Suprapubic skin (tissue), 4 donors: ENCODE measurements at regions not wholly inside any gene's neighbourhood (a gene's known extent, or its start where the extent isn't known, plus 50 kb on each side); places are given as distances from the start of the nearest gene placed in this dataset.

Experiments used
- DNase-seq, 2 donors: peaks; one replicate each; pipeline ENCODE4 v3.0.0-alpha.2; 2019; ENCODE audit warnings: low spot score in 2 of 2
- H3K27ac ChIP-seq: fragments of 200-600 bp; sonication (generic); one replicate; pipeline ENCODE4 v1.5.1; 2019
- H3K27me3 ChIP-seq: fragments of 200-600 bp; sonication (generic); one replicate; pipeline ENCODE4 v1.5.1; 2019
- H3K36me3 ChIP-seq: fragments of 200-600 bp; sonication (generic); one replicate; pipeline ENCODE4 v1.5.1; 2019
- H3K4me1 ChIP-seq: fragments of 200-600 bp; sonication (generic); one replicate; pipeline ENCODE4 v1.5.1; 2019
- H3K4me3 ChIP-seq: fragments of 200-600 bp; sonication (generic); one replicate; pipeline ENCODE4 v1.5.1; 2019; ENCODE audit warnings: mild to moderate bottlenecking
- H3K9me3 ChIP-seq: fragments of 200-600 bp; sonication (generic); one replicate; pipeline ENCODE4 v1.5.1; 2019
- CTCF ChIP-seq, 2 donors: fragments of 200-600 bp in 1 of 2; fragments of 450-650 bp in 1 of 2; sonication (generic) in 1 of 2; IDR thresholded peaks; one replicate each; pipeline ENCODE4 v1.5.1; 2016 to 2019; ENCODE audit warnings: antibody characterized with exemption in 2 of 2, mild to moderate bottlenecking in 1 of 2, moderate library complexity in 1 of 2
- EP300 ChIP-seq: sonication (generic); formaldehyde crosslinking; IDR thresholded peaks from one replicate; pipeline ENCODE4 v1.6.1; 2017; ENCODE audit warnings: antibody characterized with exemption
- POLR2A ChIP-seq, 2 donors: fragments of 450-650 bp; IDR thresholded peaks; one replicate each; pipeline ENCODE4 v1.6.1; 2017; ENCODE audit warnings: antibody characterized with exemption in 2 of 2, mild to moderate bottlenecking in 2 of 2, moderate library complexity in 2 of 2
- POLR2AphosphoS5 ChIP-seq, 3 donors: sonication (generic); formaldehyde crosslinking; IDR thresholded peaks; one replicate each; pipeline ENCODE4 v1.6.1; 2017; ENCODE audit warnings: antibody characterized with exemption in 3 of 3
- WGBS: methylation state at CpG from one replicate; pipeline ENCODE4 v1.1.5; 2018; 5-methylcytosine and 5-hydroxymethylcytosine counted together

- Histone ChIP-seq H3K36me3 (no peaks in the 10 kb centered on the region), H3K4me3 (no peak overlapping the region), H3K27ac (no peak overlapping the region), H3K27me3 (peaks cover 26% of the 10 kb centered on the region), H3K4me1 (peaks cover 9% of the 10 kb centered on the region), H3K9me3 (no peaks in the 10 kb centered on the region)
- 80% methylated on average over 19 of the region's 25 CpGs for WGBS
- no peak for TF ChIP-seq POLR2A (IDR thresholded peaks at IDR 0.05)
- DNase-seq = peak in 1 of 2 donors; percentile 57
Observed at GRCh38 chr4:1570291-1571164, 113.6 kb downstream of the FAM53A start.

- TF ChIP-seq CTCF (IDR thresholded peaks at IDR 0.05) (no peak), POLR2A (IDR thresholded peaks at IDR 0.05) (no peak), EP300 (no peak), POLR2AphosphoS5 (IDR thresholded peaks at IDR 0.05) (no peak)
- peak in 1 of 2 donors; percentile 49 for DNase-seq
- Histone ChIP-seq H3K27me3 (peaks cover 35% of the 10 kb centered on the region), H3K4me3 (no peak overlapping the region), H3K27ac (no peak overlapping the region), H3K4me1 (peaks cover 9% of the 10 kb centered on the region), H3K9me3 (no peaks in the 10 kb centered on the region), H3K36me3 (no peaks in the 10 kb centered on the region)
- 73% methylated on average over 5 of the region's 20 CpGs for WGBS
Observed at GRCh38 chr4:1569461-1570151, 114.5 kb downstream of the FAM53A start.

DNA sequence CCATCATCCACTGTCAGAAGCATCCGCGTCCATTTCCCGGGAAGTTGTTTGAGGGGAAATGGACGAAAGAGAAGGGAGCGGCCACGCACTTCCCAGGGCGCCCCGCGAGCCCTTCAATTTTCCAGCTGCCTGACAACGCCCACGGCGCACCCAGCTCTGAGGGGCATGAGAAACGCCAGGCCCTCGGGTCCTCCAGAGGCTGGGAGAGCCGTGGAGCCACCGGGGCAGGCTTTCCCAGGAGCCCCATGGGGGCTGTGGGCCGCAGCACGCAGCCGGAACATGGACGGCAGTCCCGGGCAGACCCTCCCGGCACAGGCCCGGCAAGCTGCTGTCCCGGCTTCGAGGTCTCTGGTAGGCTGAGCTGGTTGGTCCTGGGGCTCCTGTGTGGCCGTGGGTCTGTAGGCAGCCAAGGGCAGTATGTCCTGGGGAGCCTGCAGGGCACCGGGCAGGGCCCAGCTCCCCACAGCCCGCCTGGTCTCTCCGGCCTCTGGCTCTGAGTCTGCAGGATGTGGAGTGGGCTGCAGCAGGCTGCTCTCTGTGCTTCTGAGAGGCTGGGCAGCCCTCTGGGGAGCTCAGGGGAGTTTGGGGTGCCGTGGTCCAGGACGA lies 115.2 kb downstream of the FAM53A start:
- Histone ChIP-seq H3K27ac (no peak overlapping the region), H3K27me3 (peaks cover 41% of the 10 kb centered on the region), H3K9me3 (no peaks in the 10 kb centered on the region), H3K36me3 (no peaks in the 10 kb centered on the region), H3K4me1 (peaks cover 9% of the 10 kb centered on the region), H3K4me3 (no peak overlapping the region)
- peak in 1 of 2 donors; percentile 49 for DNase-seq
- 66% methylated on average over 12 of the region's 31 CpGs for WGBS
- no peak for TF ChIP-seq POLR2A (IDR thresholded peaks at IDR 0.05)
- TF ChIP-seq POLR2AphosphoS5 (IDR thresholded peaks at IDR 0.05) = no peak
- TF ChIP-seq EP300 = no peak
- no peak for TF ChIP-seq CTCF (IDR thresholded peaks at IDR 0.05)

DNA sequence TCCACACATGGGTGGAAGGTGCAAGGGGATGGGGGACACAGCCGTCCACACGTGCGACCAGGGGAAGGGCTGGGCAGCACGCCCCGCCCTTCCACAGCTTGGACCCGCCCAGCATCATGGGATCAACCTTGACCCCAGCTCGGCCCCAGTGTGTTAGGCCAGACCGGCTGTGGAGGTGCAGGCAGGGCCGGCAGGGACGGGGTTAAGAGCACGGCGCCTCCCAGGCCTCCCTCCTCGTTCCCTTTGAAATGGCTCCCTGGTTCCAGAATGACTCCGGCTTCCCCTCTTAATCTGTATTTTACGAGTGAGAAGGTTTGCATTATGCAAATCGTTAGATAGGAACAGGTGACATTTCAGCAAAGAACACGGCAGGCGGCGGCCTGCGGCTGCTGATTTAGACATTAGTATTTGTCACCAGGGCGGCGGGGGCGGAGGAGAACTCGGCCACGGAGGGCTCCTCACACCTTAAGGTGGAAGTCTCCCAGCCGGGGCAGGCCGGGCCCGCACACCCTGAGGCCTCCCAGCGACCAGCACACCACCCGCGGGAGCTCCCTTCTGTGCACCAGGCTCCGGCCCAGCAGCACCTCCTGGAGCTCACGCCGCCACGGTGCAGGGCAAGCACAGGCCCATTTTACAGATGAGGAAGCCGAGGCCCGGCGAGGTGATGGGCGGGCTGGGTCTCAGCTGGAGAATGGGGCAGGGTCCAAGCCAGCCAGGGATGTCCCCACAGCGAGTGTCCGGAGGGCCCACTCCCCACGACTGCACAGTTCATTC lies 116.1 kb downstream of the FAM53A start:
- Histone ChIP-seq H3K27ac (no peak overlapping the region), H3K9me3 (no peaks in the 10 kb centered on the region), H3K4me3 (no peak overlapping the region), H3K27me3 (peaks cover 51% of the 10 kb centered on the region), H3K4me1 (peaks cover 9% of the 10 kb centered on the region), H3K36me3 (no peaks in the 10 kb centered on the region)
- peak in 1 of 2 donors; percentile 57 for DNase-seq
- WGBS = 36% methylated on average over 33 of the region's 42 CpGs
- no peak for TF ChIP-seq EP300
- no peak for TF ChIP-seq CTCF (IDR thresholded peaks at IDR 0.05)
- no peak for TF ChIP-seq POLR2A (IDR thresholded peaks at IDR 0.05)
- TF ChIP-seq POLR2AphosphoS5 (IDR thresholded peaks at IDR 0.05) = no peak

- H3K36me3 ChIP-seq = no peaks in the 10 kb centered on the region
- H3K9me3 ChIP-seq = no peaks in the 10 kb centered on the region
- TF ChIP-seq POLR2A (IDR thresholded peaks at IDR 0.05) = no peak
- TF ChIP-seq CTCF (IDR thresholded peaks at IDR 0.05) = no peak
- no peak for TF ChIP-seq POLR2AphosphoS5 (IDR thresholded peaks at IDR 0.05)
- no peak for TF ChIP-seq EP300
- peak in 1 of 2 donors; percentile 52 for DNase-seq
- no peak overlapping the region for H3K27ac ChIP-seq
- no peak overlapping the region for H3K4me3 ChIP-seq
- peaks cover 9% of the 10 kb centered on the region for H3K4me1 ChIP-seq
- WGBS = no CpG with 5 or more reads among the region's 6 CpGs
- peaks cover 56% of the 10 kb centered on the region for H3K27me3 ChIP-seq
Observed at GRCh38 chr4:1567519-1567807, 116.7 kb downstream of the FAM53A start.
